ENCODE measurements at regions not wholly inside any gene's neighbourhood (a gene's known extent, or its start where the extent isn't known, plus 50 kb on each side); places are given as distances from the start of the nearest gene placed in this dataset.
"Not testable (repeated sequence)": the region's sequence is repeated elsewhere in the genome, so short reads cannot be mapped to it uniquely, and the experiment has no call there.

- no peak for DNase-seq
Observed at GRCh38 chr2:175755169-175755568, 246.9 kb downstream of the LNPK start.

- no peak for DNase-seq
Observed at GRCh38 chr2:175750195-175750594, 251.9 kb downstream of the LNPK start.

- no peak for DNase-seq
Observed at GRCh38 chr2:175745911-175746310, 256.2 kb downstream of the LNPK start.

GRCh38 chr2:175744000-175744399 is 258.1 kb downstream of the LNPK start:
- no peak for DNase-seq

- DNase-seq = no peak
Observed at GRCh38 chr2:175743011-175743410, 259.1 kb downstream of the LNPK start.

- DNase-seq = no peak
Observed at GRCh38 chr2:175742367-175742766, 259.7 kb downstream of the LNPK start.

GRCh38 chr2:175741164-175741563 is 260.9 kb downstream of the LNPK start:
- DNase-seq = no peak

GRCh38 chr2:175737722-175738361 is 264.2 kb downstream of the LNPK start:
- DNase-seq = no peak

- no peak for DNase-seq
Observed at GRCh38 chr2:175734686-175735085, 267.4 kb downstream of the LNPK start.

- DNase-seq = no peak
Observed at GRCh38 chr2:175732531-175732930, 269.5 kb downstream of the LNPK start.

- no peak for DNase-seq
Observed at GRCh38 chr2:175730050-175730449, 272.0 kb downstream of the LNPK start.

GRCh38 chr2:175729049-175729706 is 272.9 kb downstream of the LNPK start:
- no peak for DNase-seq

- no peak for DNase-seq
Observed at GRCh38 chr2:175728032-175728431, 274.0 kb downstream of the LNPK start.

- no peak for DNase-seq
Observed at GRCh38 chr2:175726223-175726622, 275.8 kb downstream of the LNPK start.

GRCh38 chr2:175709248-175709647 is 292.8 kb downstream of the LNPK start:
- no peak for DNase-seq

- no peak for DNase-seq
Observed at GRCh38 chr2:175707322-175707721, 294.7 kb downstream of the LNPK start.

GRCh38 chr2:175704568-175704967 is 297.5 kb downstream of the LNPK start:
- DNase-seq = not testable (repeated sequence)

- no peak for DNase-seq
Observed at GRCh38 chr2:175698061-175698460, 304.0 kb downstream of the LNPK start.

GRCh38 chr2:175690113-175690837 is 311.8 kb downstream of the LNPK start:
- peak; percentile 6 for DNase-seq

- no peak for DNase-seq
Observed at GRCh38 chr2:175688243-175688642, 313.8 kb downstream of the LNPK start.

- DNase-seq = no peak
Observed at GRCh38 chr2:175687465-175687864, 314.6 kb downstream of the LNPK start.

- DNase-seq = no peak
Observed at GRCh38 chr2:175686002-175686401, 316.1 kb downstream of the LNPK start.

GRCh38 chr2:175684466-175684865 is 317.6 kb downstream of the LNPK start:
- no peak for DNase-seq

- DNase-seq = no peak
Observed at GRCh38 chr2:175679728-175680127, 322.3 kb downstream of the LNPK start.
